Gastroesophageal sphincter (tissue), 3 donors: ENCODE measurements at regions not wholly inside any gene's neighbourhood (a gene's known extent, or its start where the extent isn't known, plus 50 kb on each side); places are given as distances from the start of the nearest gene placed in this dataset.

Experiments used
- CTCF ChIP-seq, 4 experiments: fragments of 200-600 bp in 2 of 4; fragments of 450-650 bp in 2 of 4; sonication (generic) in 1 of 4; IDR thresholded peaks; one replicate each; pipeline ENCODE4 v1.5.1; 2017 to 2019; ENCODE audit warnings: antibody characterized with exemption in 4 of 4, mild to moderate bottlenecking in 2 of 4, moderate library complexity in 2 of 4
- POLR2A ChIP-seq, 2 donors: fragments of 450-650 bp; IDR thresholded peaks; one replicate each; pipeline ENCODE4 v1.6.1; 2017; ENCODE audit warnings: antibody characterized with exemption in 2 of 2, mild to moderate bottlenecking in 2 of 2, moderate library complexity in 1 of 2

GRCh38 chr5:31106691-31107090, 86.8 kb upstream of the CDH6 start:
- no peak for TF ChIP-seq POLR2A (IDR thresholded peaks at IDR 0.05)
- no peak for TF ChIP-seq CTCF (IDR thresholded peaks at IDR 0.05)
